GM18951 (cell line): ENCODE measurements at regions not wholly inside any gene's neighbourhood (a gene's known extent, or its start where the extent isn't known, plus 50 kb on each side); places are given as distances from the start of the nearest gene placed in this dataset.

ENCODE experiments used
- POLR2A ChIP-seq: IDR thresholded peaks from 4 replicates; pipeline ENCODE4 v1.6.1; 2011; ENCODE audit warnings: mild to moderate bottlenecking; ENCODE audit not compliant: insufficient read length, insufficient read depth; ENCODE audit errors: extremely low read depth
- in situ Hi-C: fragments of 300-500 bp; cut with MboI; formaldehyde crosslinking; loops from one replicate; pipeline ENCODE4 v1.12.0; 2022; ENCODE audit warnings: low sequenced_read_pairs, mixed read lengths, inconsistent platforms; ENCODE audit not compliant: unreplicated experiment

GRCh38 chr10:37733822-37734221 is 123.6 kb downstream of the ZNF248 start:
- no peak for TF ChIP-seq POLR2A

DNA sequence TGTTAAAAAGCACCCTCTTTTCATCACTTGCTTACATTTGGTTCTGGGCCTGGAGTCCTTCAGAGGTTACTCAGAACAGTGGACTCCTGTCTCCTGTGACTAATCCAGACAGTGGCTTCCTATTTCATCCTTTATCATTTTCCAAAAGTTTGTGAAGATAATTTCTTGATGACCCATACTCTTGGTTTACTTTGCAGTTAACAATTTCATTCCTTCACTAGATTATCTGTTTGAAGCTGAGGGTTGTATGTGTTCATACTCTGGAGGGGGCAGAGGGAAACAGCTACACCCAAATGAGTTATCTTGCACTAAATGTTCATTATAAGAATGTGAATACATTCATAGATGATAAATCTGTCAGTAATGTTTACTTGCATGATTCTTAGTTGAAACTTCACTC is 124.7 kb downstream of the ZNF248 start:
- no peak for TF ChIP-seq POLR2A
- in situ Hi-C loops: no loop called here

More at GRCh38 chr10:37733822-37734221, 123.6 kb downstream of the ZNF248 start:
- in situ Hi-C loops: no loop called here

- in situ Hi-C loops: no loop called here
- TF ChIP-seq POLR2A: no peak
These were observed 128.6 kb downstream of the ZNF248 start for GRCh38 chr10:37728830-37729229.

DNA sequence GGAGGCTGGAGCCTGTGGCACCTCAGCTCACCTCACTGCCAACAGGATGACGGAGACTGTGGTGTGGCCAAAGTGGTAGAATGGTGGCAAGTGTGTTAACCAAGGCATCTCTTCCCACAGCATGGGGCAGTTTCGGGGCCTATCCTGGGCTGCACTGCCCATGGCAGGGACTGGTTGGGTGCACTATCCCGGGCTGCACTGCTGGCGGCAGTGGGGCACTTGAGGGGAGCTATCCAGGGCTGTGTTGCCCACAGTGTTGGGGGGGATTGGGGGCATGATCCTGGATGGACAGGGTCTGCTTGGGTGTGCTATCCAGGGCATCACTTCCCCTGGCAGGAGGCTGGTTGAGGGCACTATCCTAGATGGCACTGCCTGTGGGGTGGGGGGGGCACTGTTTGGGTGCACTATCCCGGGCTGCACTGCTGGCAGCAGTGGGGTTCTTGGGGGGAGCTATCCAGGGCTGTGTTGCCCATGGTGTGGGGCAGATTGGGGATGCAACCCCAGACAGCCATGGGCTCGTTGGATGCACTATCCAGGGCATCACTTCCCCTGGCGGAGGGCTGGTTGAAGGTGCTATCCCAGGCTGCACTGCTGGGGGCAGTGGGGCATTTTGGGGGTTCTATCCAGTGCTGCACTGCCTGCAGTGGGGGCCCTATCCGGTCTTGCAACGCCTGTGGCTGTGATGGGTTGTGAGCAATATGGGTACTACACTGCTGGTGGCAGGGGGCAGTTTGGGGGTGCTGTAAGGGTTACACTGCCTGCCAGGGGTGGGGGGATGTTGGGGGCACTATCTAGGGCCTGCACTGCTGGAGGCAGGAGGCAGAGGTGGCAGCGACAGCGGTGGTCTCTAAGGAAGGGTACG is 129.7 kb downstream of the ZNF248 start:
- in situ Hi-C loops: no loop called here
- TF ChIP-seq POLR2A: no peak

DNA sequence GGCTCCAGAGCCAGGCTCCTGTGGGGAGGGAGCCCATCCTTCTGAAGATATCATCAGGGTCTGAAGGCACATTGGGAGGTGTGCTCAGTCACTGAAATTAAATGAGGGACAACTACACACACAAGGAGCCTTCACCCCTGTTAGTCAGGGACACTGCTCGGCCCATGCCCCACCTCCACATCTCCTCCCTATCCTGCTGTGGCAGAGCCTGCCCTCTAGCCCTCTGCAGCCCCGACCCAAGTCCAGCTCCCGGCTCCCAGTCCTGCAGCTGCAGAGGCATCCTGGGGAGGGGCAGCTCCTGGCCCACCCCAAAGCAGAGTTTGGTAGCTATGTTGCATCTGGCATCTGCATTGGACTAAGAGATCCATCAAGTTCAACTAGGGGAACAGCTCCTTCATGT is 136.3 kb downstream of the ZNF248 start:
- in situ Hi-C loops: loop anchor here (25.0 kb wide), 1 partner anchor 809 kb away; no protein-coding TSS in a partner anchor
- TF ChIP-seq POLR2A: no peak

GRCh38 chr10:37718060-37718459 is 139.3 kb downstream of the ZNF248 start:
- in situ Hi-C loops: loop anchor here (25.0 kb wide), 1 partner anchor 806 kb away; no protein-coding TSS in a partner anchor

- no peak for TF ChIP-seq POLR2A
- in situ Hi-C loops: loop anchor here (25.0 kb wide), 1 partner anchor 801 kb away; no protein-coding TSS in a partner anchor
These were observed 143.8 kb downstream of the ZNF248 start for GRCh38 chr10:37713642-37714041.

GRCh38 chr10:37713132-37713501 is 144.3 kb downstream of the ZNF248 start:
- in situ Hi-C loops: loop anchor here (25.0 kb wide), 1 partner anchor 801 kb away; no protein-coding TSS in a partner anchor
- no peak for TF ChIP-seq POLR2A

GRCh38 chr10:37712489-37713131 is 144.8 kb downstream of the ZNF248 start:
- no peak for TF ChIP-seq POLR2A
- in situ Hi-C loops: loop anchor here (25.0 kb wide), 1 partner anchor 800 kb away; no protein-coding TSS in a partner anchor

DNA sequence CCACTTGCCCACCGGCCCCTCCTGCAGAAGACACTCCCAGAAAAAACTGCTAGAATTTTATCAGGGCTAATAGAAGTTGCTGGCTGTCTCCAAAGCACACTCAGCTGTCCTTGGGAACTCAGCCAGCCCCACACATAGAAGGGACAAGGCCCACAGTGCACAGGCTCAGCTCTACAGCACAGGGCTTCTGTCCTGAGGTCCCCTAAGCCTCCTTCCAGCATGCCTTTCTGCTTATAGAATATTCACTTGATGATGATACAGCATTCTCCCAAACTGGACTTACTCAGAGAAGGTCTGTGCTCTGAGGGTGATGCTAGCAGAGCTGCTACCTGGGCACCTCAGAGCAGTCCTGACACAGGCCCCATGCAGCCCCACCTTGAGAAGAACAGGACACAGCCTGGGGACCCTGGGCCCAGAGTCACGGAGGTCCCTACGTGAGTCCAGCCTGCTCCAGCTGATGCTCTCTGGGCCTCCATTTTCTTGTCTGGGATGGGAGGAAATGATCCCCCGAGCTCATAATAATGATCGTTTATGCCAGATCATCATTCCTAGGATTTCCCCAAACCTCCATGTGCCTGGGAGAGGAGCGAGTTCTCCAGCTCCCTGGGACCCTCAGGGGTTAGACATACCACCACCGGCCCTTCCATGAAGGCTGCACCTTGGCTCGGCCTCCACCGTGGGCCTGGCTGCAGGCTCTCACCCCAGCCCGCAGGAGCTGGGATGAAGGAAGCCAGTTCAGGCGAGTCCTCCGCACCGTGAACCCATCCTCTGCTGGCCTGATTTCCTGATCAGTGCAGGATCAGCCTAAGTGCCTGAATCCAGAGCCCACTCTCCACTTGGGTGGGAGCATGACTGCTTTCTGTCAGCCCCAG is 145.6 kb downstream of the ZNF248 start:
- no peak for TF ChIP-seq POLR2A
- in situ Hi-C loops: loop anchor here (25.0 kb wide), 1 partner anchor 800 kb away; no protein-coding TSS in a partner anchor

GRCh38 chr10:37710831-37711616 is 146.4 kb downstream of the ZNF248 start:
- TF ChIP-seq POLR2A: no peak
- in situ Hi-C loops: loop anchor here (25.0 kb wide), 1 partner anchor 799 kb away; no protein-coding TSS in a partner anchor
